GM23248 (cell line): ENCODE measurements at regions not wholly inside any gene's neighbourhood (a gene's known extent, or its start where the extent isn't known, plus 50 kb on each side); places are given as distances from the start of the nearest gene placed in this dataset.

Experiments used
- DNase-seq: peaks from one replicate; pipeline ENCODE4 v3.0.0-alpha.2; 2015
- H2AFZ ChIP-seq: fragments of 200-600 bp; sonication (generic); 2 replicates; pipeline ENCODE4 v1.6.1; 2016; ENCODE audit warnings: antibody characterized with exemption
- H3F3A ChIP-seq: fragments of 200-600 bp; sonication (generic); 2 replicates; pipeline ENCODE4 v1.6.1; 2016; ENCODE audit warnings: mild to moderate bottlenecking, antibody characterized with exemption, mixed run types; ENCODE audit not compliant: insufficient read depth
- H3K27ac ChIP-seq: fragments of 200-600 bp; sonication (generic); 2 replicates; pipeline ENCODE4 v1.5.1; 2016; ENCODE audit warnings: mild to moderate bottlenecking
- H3K27me3 ChIP-seq: fragments of 200-600 bp; sonication (generic); replicated peaks from 2 replicates; pipeline ENCODE4 v1.6.1; 2016; ENCODE audit warnings: mild to moderate bottlenecking; ENCODE audit not compliant: insufficient read depth
- H3K36me3 ChIP-seq: fragments of 200-600 bp; sonication (generic); 2 replicates; pipeline ENCODE4 v1.6.1; 2016; ENCODE audit warnings: low read depth, mild to moderate bottlenecking
- H3K4me1 ChIP-seq: fragments of 200-600 bp; sonication (generic); 2 replicates; pipeline ENCODE4 v1.6.1; 2016; ENCODE audit warnings: mild to moderate bottlenecking; ENCODE audit not compliant: insufficient read depth
- H3K4me2 ChIP-seq: fragments of 200-600 bp; sonication (generic); one replicate; pipeline ENCODE4 v1.6.1; 2016; ENCODE audit warnings: mild to moderate bottlenecking; ENCODE audit not compliant: unreplicated experiment
- H3K4me3 ChIP-seq: fragments of 200-600 bp; sonication (generic); 2 replicates; pipeline ENCODE4 v1.5.1; 2016; ENCODE audit warnings: mild to moderate bottlenecking
- H3K79me2 ChIP-seq: fragments of 200-600 bp; sonication (generic); 2 replicates; pipeline ENCODE4 v1.6.1; 2016; ENCODE audit warnings: mild to moderate bottlenecking; ENCODE audit not compliant: insufficient read depth
- H3K9ac ChIP-seq: fragments of 200-600 bp; sonication (generic); 2 replicates; pipeline ENCODE4 v1.6.1; 2016; ENCODE audit warnings: mild to moderate bottlenecking
- H3K9me2 ChIP-seq: fragments of 200-600 bp; sonication (generic); 2 replicates; pipeline ENCODE4 v1.6.1; 2016; ENCODE audit warnings: mixed run types, mild to moderate bottlenecking, moderate library complexity; ENCODE audit not compliant: insufficient read depth
- H3K9me3 ChIP-seq: fragments of 200-600 bp; sonication (generic); one replicate; pipeline ENCODE4 v1.6.1; 2017; ENCODE audit warnings: low read depth
- H4K20me1 ChIP-seq: fragments of 200-600 bp; sonication (generic); 2 replicates; pipeline ENCODE4 v1.6.0; 2016; ENCODE audit not compliant: insufficient read depth
- EZH2 ChIP-seq: fragments of 200-600 bp; sonication (generic); IDR thresholded peaks from 2 replicates; pipeline ENCODE4 v1.6.1; 2018; ENCODE audit warnings: antibody characterized with exemption, mild to moderate bottlenecking; ENCODE audit not compliant: insufficient read depth, poor library complexity, severe bottlenecking
- EZH2phosphoT487 ChIP-seq: fragments of 200-600 bp; sonication (generic); IDR thresholded peaks from 2 replicates; pipeline ENCODE4 v1.6.1; 2018; ENCODE audit warnings: antibody characterized with exemption, moderate library complexity, mild to moderate bottlenecking, low read depth; ENCODE audit not compliant: insufficient read depth
- WGBS, 2 experiments: methylation state at CpG; one replicate each; pipeline ENCODE4 v1.1.6; 2015 to 2017; ENCODE audit warnings: low lambda C conversion rate in 2 of 2, low coverage in 1 of 2; ENCODE audit errors: missing lambda C conversion rate in 2 of 2; 5-methylcytosine and 5-hydroxymethylcytosine counted together
- in situ Hi-C: fragments of 300-500 bp; cut with MboI; formaldehyde crosslinking; loops from 2 replicates; pipeline ENCODE4 v1.15.0; 2020

- no peak overlapping the region for H2AFZ ChIP-seq
- no peaks in the 10 kb centered on the region for H3F3A ChIP-seq
- no peak overlapping the region for H3K4me2 ChIP-seq
- no peak overlapping the region for H3K9ac ChIP-seq
- H3K9me2 ChIP-seq: no peaks in the 10 kb centered on the region
- no peak for TF ChIP-seq EZH2phosphoT487
- DNase-seq: no peak
- no peak overlapping the region for H3K27ac ChIP-seq
- no peaks in the 10 kb centered on the region for H3K36me3 ChIP-seq
- H3K79me2 ChIP-seq: no peaks in the 10 kb centered on the region
- in situ Hi-C loops: no loop called here
- H3K4me3 ChIP-seq: no peak overlapping the region
- H3K27me3 ChIP-seq: no peaks in the 10 kb centered on the region
- no peaks in the 10 kb centered on the region for H3K9me3 ChIP-seq
- no peaks in the 10 kb centered on the region for H4K20me1 ChIP-seq
- WGBS, 2 experiments: 35 to 40% methylated on average over 5 of the region's 5 CpGs
- H3K4me1 ChIP-seq: no peaks in the 10 kb centered on the region
Observed at GRCh38 chr2:506866-507265, 170.3 kb downstream of the TMEM18 start.

DNA sequence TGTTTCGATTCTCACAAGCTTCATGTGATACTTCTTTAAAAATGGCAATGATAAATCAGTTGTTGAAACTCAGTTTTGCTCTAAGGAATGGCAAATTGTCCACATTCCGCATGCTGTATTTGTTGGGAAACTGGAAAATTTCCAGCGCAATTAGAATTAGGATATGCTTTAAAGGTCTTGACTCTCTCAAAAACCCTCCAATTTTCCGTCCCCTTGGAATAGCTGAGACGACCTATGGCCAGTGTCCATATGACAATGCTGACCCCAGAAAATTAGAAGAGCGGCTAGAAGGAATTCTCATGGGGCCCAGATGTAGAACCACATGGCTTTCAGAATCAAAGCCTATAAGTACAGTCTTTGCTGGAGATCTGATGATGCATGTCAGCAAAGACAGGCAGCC lies 170.8 kb downstream of the TMEM18 start:
- no peak overlapping the region for H3K4me2 ChIP-seq
- H3K36me3 ChIP-seq: no peaks in the 10 kb centered on the region
- no peak overlapping the region for H2AFZ ChIP-seq
- no peaks in the 10 kb centered on the region for H3K9me2 ChIP-seq
- H3F3A ChIP-seq: no peaks in the 10 kb centered on the region
- no peak overlapping the region for H3K27ac ChIP-seq
- H3K27me3 ChIP-seq: no peaks in the 10 kb centered on the region
- H3K9me3 ChIP-seq: no peaks in the 10 kb centered on the region
- H3K4me1 ChIP-seq: no peaks in the 10 kb centered on the region
- no peak overlapping the region for H3K9ac ChIP-seq
- no peak overlapping the region for H3K4me3 ChIP-seq
- in situ Hi-C loops: no loop called here
- 10% methylated on average over 6 of the region's 6 CpGs for WGBS, 2 experiments
- DNase-seq: no peak
- H4K20me1 ChIP-seq: no peaks in the 10 kb centered on the region
- no peak for TF ChIP-seq EZH2
- TF ChIP-seq EZH2phosphoT487: no peak
- no peaks in the 10 kb centered on the region for H3K79me2 ChIP-seq

DNA sequence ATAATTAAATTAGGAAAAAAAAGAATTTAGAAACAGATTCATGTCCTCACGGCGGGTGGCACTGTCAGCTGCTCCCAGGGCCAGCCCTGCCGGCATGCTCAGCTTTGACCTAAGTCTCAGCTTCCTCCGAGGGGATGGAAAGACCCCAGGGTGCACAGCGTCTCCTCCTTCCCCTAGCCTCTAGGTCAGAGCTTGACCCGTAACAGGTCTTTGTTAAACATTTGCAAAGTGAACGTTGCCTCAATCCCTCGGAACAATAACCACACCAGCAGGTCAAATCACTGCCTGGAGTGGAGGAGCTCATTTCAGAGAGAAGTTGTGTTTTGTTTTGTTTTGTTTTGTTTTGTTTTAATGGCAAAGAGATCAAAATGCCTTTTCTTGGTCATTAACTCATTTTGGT lies 171.3 kb downstream of the TMEM18 start:
- no peaks in the 10 kb centered on the region for H3K9me3 ChIP-seq
- no peaks in the 10 kb centered on the region for H3K4me1 ChIP-seq
- no peak for DNase-seq
- TF ChIP-seq EZH2 (no peak), EZH2phosphoT487 (no peak)
- H3K4me2 ChIP-seq: no peak overlapping the region
- H3K79me2 ChIP-seq: no peaks in the 10 kb centered on the region
- H4K20me1 ChIP-seq: no peaks in the 10 kb centered on the region
- in situ Hi-C loops: no loop called here
- H3F3A ChIP-seq: no peaks in the 10 kb centered on the region
- 32 to 35% methylated on average over 8 of the region's 8 CpGs for WGBS, 2 experiments
- H3K9me2 ChIP-seq: no peaks in the 10 kb centered on the region
- H2AFZ ChIP-seq: no peak overlapping the region
- H3K27ac ChIP-seq: no peak overlapping the region
- H3K9ac ChIP-seq: no peak overlapping the region
- H3K4me3 ChIP-seq: no peak overlapping the region
- no peaks in the 10 kb centered on the region for H3K36me3 ChIP-seq
- H3K27me3 ChIP-seq: no peaks in the 10 kb centered on the region

- DNase-seq: no peak
- H3K27me3 ChIP-seq: no peaks in the 10 kb centered on the region
- no peak overlapping the region for H3K9ac ChIP-seq
- H3K27ac ChIP-seq: no peak overlapping the region
- no peaks in the 10 kb centered on the region for H3K4me1 ChIP-seq
- no peaks in the 10 kb centered on the region for H3K79me2 ChIP-seq
- no peak overlapping the region for H3K4me2 ChIP-seq
- 80 to 81% methylated on average over 39 to 41 of the region's 41 CpGs for WGBS, 2 experiments
- no peaks in the 10 kb centered on the region for H3K9me2 ChIP-seq
- H4K20me1 ChIP-seq: no peaks in the 10 kb centered on the region
- no peak for TF ChIP-seq EZH2phosphoT487
- no peak for TF ChIP-seq EZH2
- no peaks in the 10 kb centered on the region for H3K9me3 ChIP-seq
- no peaks in the 10 kb centered on the region for H3K36me3 ChIP-seq
- no peak overlapping the region for H3K4me3 ChIP-seq
- in situ Hi-C loops: no loop called here
- no peak overlapping the region for H2AFZ ChIP-seq
- H3F3A ChIP-seq: no peaks in the 10 kb centered on the region
Observed at GRCh38 chr2:503288-503999, 173.8 kb downstream of the TMEM18 start.

DNA sequence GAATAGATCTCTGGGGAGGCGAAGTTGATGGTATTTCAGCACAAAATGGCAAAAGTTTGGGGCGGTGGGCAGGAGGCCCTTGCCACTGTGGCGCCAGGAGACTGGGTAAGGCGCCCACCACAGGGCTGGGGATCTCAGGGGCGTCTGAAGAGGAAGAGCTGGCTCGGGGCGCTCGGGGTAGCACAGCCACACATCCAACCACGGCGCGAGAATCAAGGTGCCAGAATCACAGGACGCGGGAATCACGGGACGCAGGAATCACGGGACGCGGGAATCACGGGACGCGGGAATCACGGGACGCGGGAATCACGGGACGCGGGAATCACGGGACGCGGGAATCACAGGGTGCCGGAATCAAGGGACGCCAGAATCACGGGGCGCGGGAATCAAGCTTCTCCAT lies 174.4 kb downstream of the TMEM18 start:
- Histone ChIP-seq H3K4me3 (no peak overlapping the region), H3K27ac (no peak overlapping the region), H3F3A (no peaks in the 10 kb centered on the region), H4K20me1 (no peaks in the 10 kb centered on the region), H3K4me1 (no peaks in the 10 kb centered on the region), H3K79me2 (no peaks in the 10 kb centered on the region), H3K36me3 (no peaks in the 10 kb centered on the region), H3K9me2 (no peaks in the 10 kb centered on the region), H3K9me3 (no peaks in the 10 kb centered on the region), H3K4me2 (no peak overlapping the region), H2AFZ (no peak overlapping the region), H3K27me3 (no peaks in the 10 kb centered on the region), H3K9ac (no peak overlapping the region)
- no peak for DNase-seq
- in situ Hi-C loops: no loop called here
- no peak for TF ChIP-seq EZH2phosphoT487
- no peak for TF ChIP-seq EZH2
- WGBS, 2 experiments: 77 to 78% methylated on average over 26 to 35 of the region's 35 CpGs
